GM18505 (cell line): ENCODE measurements at regions not wholly inside any gene's neighbourhood (a gene's known extent, or its start where the extent isn't known, plus 50 kb on each side); places are given as distances from the start of the nearest gene placed in this dataset.
"Not testable (repeated sequence)": the region's sequence is repeated elsewhere in the genome, so short reads cannot be mapped to it uniquely, and the experiment has no call there.

Experiments used
- ATAC-seq: cut with Tn5 transposase; IDR thresholded peaks from one replicate; pipeline ENCODE4 v1.9.1; 2021; ENCODE audit not compliant: unreplicated experiment
- POLR2A ChIP-seq: IDR thresholded peaks from 4 replicates; pipeline ENCODE4 v1.6.1; 2011; ENCODE audit warnings: borderline replicate concordance; ENCODE audit not compliant: insufficient read depth, insufficient read length; ENCODE audit errors: extremely low read depth

- no peak for TF ChIP-seq POLR2A
- ATAC-seq, result no peak
Measured at GRCh38 chr10:105734479-105734878, 1093.4 kb downstream of the SORCS3 start.

GRCh38 chr10:105733924-105734323 lies 1092.8 kb downstream of the SORCS3 start:
- ATAC-seq, result no peak
- TF ChIP-seq POLR2A, result no peak

DNA sequence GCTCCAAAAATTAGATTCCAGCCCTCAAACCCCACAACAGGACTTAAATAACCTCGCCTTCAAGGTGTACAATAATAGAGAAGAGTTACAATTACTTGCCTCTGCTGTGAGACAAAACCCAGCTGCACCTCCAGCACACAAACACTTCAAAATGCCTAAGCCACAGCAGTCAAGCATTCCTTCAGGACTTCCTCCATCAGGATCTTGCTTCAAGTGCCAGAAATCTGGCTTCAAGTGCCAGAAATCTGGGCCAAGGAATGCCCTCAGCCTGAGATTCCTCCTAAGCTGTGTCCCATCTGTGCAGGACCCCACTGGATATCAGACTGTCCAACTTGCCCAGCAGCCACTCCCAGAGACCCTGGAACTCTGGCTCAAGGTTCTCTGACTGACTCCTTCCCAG lies 1088.3 kb downstream of the SORCS3 start:
- no peak for ATAC-seq
- TF ChIP-seq POLR2A, result no peak

DNA sequence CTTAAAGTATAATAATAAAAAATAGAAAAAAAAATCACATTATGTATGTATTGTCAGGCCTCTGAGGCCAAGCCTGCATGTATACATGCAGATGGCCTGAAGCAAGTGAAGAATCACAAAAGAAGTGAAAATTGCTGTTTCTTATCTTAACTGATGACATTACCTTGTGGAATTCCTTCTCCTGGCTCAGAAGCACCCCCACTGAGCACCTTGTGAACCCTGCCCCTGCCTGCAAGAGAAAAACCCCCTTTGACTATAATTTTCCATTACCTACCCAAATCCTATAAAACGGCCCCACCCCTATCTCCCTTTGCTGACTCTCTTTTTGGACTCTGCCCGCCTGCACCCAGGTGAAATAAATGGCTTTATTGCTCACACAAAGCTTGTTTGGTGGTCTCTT lies 1086.5 kb downstream of the SORCS3 start:
- ATAC-seq, result not testable (repeated sequence)

DNA sequence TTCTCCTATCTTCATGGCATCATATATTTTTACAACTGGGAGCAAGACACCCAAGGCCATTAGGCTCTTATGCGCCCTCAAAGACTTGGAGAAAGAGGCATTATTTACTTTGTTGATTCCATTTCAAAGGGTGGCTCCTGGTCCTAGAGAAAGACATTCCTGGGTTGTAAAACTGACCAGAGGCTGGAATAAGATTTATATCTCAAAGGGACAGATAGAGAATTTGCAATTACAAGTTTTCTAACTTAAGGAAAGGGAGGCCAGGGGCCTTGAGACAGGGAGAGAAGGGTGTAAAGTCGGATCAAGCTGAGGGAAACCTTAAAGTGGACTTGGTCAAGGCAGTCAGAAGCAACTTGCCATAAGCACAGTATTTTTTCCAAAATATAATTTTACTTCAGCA lies 1086.0 kb downstream of the SORCS3 start:
- TF ChIP-seq POLR2A, result no peak
- no peak for ATAC-seq

- no peak for TF ChIP-seq POLR2A
- no peak for ATAC-seq
Measured at GRCh38 chr10:105726149-105726548, 1085.1 kb downstream of the SORCS3 start.

DNA sequence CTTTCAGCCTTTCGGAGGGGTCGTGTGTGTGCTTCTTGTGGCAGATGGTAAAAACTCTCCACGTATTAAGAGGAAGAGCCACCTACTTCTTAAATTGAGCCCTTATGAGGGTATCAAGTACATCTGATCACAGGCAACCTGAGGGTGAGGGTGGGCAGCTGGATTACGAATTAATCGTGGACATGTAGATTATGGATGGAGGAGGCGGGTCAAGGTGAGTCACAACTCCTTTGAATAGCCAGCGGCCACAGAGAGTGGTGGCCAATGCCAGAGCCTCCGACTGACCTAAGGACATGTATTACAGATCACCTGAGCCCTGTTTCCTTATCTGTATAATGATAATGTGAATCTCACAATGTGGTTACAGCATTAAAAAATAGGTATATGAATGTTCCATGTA lies 1083.9 kb downstream of the SORCS3 start:
- no peak for TF ChIP-seq POLR2A
- no peak for ATAC-seq

GRCh38 chr10:105718207-105718995 lies 1077.3 kb downstream of the SORCS3 start:
- no peak for ATAC-seq
- no peak for TF ChIP-seq POLR2A

- no peak for TF ChIP-seq POLR2A
- no peak for ATAC-seq
Measured at GRCh38 chr10:105714728-105715127, 1073.6 kb downstream of the SORCS3 start.

DNA sequence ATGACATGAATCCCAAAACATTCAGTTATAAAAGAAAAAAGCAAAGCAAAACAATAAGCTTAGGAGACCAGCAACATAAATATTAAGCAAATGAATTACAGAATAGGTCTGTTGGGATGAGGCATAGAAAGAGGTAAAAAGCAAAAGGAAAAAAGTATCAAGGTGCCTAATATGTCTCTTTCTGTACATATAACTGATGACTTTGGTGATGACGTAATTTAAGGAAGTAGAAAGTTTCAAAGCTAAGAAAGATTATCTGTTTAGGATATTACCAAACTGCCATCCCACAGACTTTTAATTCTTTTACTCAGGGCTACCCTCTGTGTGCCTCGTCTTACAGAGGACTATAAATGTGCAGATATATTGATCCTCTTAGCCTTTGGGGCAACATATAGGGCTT lies 1066.5 kb downstream of the SORCS3 start:
- TF ChIP-seq POLR2A, result no peak
- no peak for ATAC-seq

- TF ChIP-seq POLR2A, result no peak
- no peak for ATAC-seq
Measured at GRCh38 chr10:105706281-105707026, 1065.4 kb downstream of the SORCS3 start.

DNA sequence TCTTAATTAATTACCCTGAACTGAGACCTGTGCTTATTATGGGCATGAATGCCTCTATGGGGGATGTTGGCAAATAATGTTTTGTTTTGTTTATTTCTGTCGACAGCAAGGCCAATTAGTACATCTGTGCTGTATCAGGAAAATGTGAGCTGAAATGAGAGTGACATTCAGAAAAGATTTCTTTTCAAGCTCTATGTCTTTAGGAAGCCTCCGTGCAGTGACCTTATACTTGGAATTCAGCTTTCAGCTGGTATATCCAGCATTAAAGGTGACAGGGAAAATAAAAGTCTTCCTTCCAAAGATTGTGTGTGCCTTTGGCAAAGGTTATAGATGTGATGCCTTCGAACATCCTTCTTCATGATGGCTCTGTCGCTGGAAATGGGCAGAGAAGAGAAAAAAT lies 1061.1 kb downstream of the SORCS3 start:
- no peak for TF ChIP-seq POLR2A
- no peak for ATAC-seq

- TF ChIP-seq POLR2A, result no peak
- ATAC-seq, result no peak
Measured at GRCh38 chr10:105700218-105700617, 1059.1 kb downstream of the SORCS3 start.

DNA sequence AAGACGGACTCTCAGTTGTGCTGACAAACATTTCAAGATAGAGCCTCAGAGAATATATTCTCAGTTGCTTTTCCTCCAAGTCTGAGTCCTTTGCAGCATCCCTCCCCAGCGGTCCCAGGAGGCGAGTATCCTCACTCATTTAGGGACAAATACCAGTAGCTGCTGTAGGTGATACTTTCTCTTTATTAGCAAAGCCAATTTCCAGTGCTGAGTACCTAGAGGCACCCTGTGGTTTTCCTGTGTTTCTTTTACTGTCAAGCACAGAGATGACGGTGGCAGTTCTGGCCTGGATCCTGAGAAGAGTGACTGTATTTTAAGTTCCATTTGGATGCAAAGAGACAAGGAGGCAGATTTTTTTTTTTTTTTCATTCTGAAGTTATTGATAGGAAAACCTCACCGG lies 1058.4 kb downstream of the SORCS3 start:
- ATAC-seq, result no peak

More for the DNA sequence above, 1058.4 kb downstream of the SORCS3 start:
- no peak for TF ChIP-seq POLR2A
